H1 (cell line): ENCODE measurements at regions not wholly inside any gene's neighbourhood (a gene's known extent, or its start where the extent isn't known, plus 50 kb on each side); places are given as distances from the start of the nearest gene placed in this dataset.

Experiments
- CHD2 ChIP-seq: IDR thresholded peaks from 2 replicates; pipeline ENCODE4 v1.6.1; 2012; ENCODE audit warnings: low read length, improper control_type of control experiment
- KDM4A ChIP-seq: IDR thresholded peaks from one replicate; pipeline ENCODE4 v1.7.1; 2012; ENCODE audit warnings: low read depth, mild to moderate bottlenecking, moderate library complexity, low read length, inconsistent platforms; ENCODE audit not compliant: severe bottlenecking
- NANOG ChIP-seq: IDR thresholded peaks from 2 replicates; pipeline ENCODE4 v1.6.1; 2011; ENCODE audit warnings: low read length, low read depth, mild to moderate bottlenecking, inconsistent platforms; ENCODE audit not compliant: insufficient read depth, poor library complexity, severe bottlenecking
- RBBP5 ChIP-seq: IDR thresholded peaks from 2 replicates; pipeline ENCODE4 v1.7.1; 2012; ENCODE audit warnings: low read depth, mild to moderate bottlenecking, inconsistent platforms, low read length, moderate library complexity, borderline replicate concordance
- RXRA ChIP-seq: IDR thresholded peaks from 2 replicates; pipeline ENCODE4 v1.6.1; 2011; ENCODE audit warnings: low read depth, mild to moderate bottlenecking, low read length, moderate library complexity; ENCODE audit not compliant: insufficient read depth
- SIN3A ChIP-seq, 2 experiments: IDR thresholded peaks in 1 of 2; conservative IDR thresholded peaks in 1 of 2; 2 replicates each; pipeline ENCODE4 v1.6.1; 2011 to 2012; ENCODE audit warnings: low read length in 2 of 2, improper control_type of control experiment in 1 of 2, low read depth in 1 of 2, mild to moderate bottlenecking in 1 of 2
- SIX5 ChIP-seq: IDR thresholded peaks from 2 replicates; pipeline ENCODE4 v1.6.1; 2011; ENCODE audit warnings: mild to moderate bottlenecking, low read depth, low read length
- TEAD4 ChIP-seq: IDR thresholded peaks from 2 replicates; pipeline ENCODE4 v1.6.1; 2012; ENCODE audit warnings: low read depth, low read length, inconsistent platforms, mixed read lengths
- TF ChIP-seq, protein P1 (sequence below): IDR thresholded peaks from 2 replicates; pipeline ENCODE4 v1.6.1; 2012; ENCODE audit warnings: inconsistent platforms

- TF ChIP-seq SIX5 (no peak), RXRA (no peak), TEAD4 (no peak), KDM4A (no peak), CHD2 (no peak), RBBP5 (no peak), NANOG (no peak), SIN3A (conservative IDR thresholded peaks at IDR 0.05 in 1 of 2, IDR thresholded peaks at IDR 0.05 in 1 of 2; ENCODE audit: low read depth in 1 of 2, low read length in 2 of 2) (no peak)
- TF ChIP-seq, protein P1, sequence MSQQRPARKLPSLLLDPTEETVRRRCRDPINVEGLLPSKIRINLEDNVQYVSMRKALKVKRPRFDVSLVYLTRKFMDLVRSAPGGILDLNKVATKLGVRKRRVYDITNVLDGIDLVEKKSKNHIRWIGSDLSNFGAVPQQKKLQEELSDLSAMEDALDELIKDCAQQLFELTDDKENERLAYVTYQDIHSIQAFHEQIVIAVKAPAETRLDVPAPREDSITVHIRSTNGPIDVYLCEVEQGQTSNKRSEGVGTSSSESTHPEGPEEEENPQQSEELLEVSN: no peak
Measured at GRCh38 chr7:156237614-156238013, 403.0 kb upstream of the RNF32 start (continued).
